ENCODE measurements at regions not wholly inside any gene's neighbourhood (a gene's known extent, or its start where the extent isn't known, plus 50 kb on each side); places are given as distances from the start of the nearest gene placed in this dataset.

DNA sequence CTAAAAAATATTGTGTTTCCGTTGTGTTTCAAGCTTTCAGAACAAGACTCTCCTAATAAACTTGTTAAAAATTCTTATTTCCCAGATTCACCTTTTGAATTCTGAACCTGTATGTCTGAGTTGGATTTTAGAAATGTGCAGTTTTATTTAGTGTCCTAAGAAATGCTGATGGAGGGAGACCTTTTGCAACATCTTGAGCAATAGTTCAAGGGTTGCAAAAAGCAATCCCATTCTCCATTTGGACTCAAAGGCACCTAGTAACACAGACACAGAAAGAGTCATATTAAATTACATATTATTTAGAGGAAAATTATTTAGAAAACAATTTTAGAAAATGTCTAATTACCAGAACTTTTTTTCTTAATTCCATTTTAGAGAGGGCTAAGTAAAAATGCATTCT lies 448.5 kb downstream of the FRK start:
- Mint-ChIP-seq H3K9me3 (no peaks in the 10 kb centered on the region), H3K4me1 (ENCODE audit: low read depth) (peaks cover 55% of the 10 kb centered on the region), H3K27ac (no peak overlapping the region), H3K27me3 (ENCODE audit: insufficient read depth) (no peaks in the 10 kb centered on the region), H3K36me3 (ENCODE audit: low read depth) (peaks cover 4% of the 10 kb centered on the region; the same call in 1 of the 2 replicates), H3K4me3 (no peak overlapping the region)
- TF ChIP-seq, protein P1, sequence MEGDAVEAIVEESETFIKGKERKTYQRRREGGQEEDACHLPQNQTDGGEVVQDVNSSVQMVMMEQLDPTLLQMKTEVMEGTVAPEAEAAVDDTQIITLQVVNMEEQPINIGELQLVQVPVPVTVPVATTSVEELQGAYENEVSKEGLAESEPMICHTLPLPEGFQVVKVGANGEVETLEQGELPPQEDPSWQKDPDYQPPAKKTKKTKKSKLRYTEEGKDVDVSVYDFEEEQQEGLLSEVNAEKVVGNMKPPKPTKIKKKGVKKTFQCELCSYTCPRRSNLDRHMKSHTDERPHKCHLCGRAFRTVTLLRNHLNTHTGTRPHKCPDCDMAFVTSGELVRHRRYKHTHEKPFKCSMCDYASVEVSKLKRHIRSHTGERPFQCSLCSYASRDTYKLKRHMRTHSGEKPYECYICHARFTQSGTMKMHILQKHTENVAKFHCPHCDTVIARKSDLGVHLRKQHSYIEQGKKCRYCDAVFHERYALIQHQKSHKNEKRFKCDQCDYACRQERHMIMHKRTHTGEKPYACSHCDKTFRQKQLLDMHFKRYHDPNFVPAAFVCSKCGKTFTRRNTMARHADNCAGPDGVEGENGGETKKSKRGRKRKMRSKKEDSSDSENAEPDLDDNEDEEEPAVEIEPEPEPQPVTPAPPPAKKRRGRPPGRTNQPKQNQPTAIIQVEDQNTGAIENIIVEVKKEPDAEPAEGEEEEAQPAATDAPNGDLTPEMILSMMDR (IDR thresholded peaks at IDR 0.05) = no peak
- DNase-seq = no peak

DNA sequence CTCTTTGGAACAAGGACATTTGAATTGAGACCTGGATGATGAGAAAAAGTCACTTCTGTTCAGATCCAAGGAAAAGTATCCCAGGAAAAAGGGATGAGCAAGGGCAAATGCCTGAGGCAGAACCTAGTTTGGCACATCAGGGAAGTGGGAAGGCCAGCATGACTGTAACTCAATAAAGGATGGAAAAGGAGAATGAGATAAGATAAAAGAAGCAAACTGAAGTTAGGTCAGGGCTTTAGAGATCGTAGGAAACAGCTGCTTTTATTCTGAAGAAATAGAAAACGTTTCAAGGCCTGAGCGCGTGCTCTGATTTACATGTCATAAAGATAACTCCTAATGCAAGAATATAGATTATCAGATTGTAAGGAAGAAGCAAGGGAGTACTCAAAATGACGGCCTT lies 450.0 kb downstream of the FRK start:
- no peak for DNase-seq
- H3K27ac Mint-ChIP-seq = no peak overlapping the region
- no peaks in the 10 kb centered on the region for H3K27me3 Mint-ChIP-seq (ENCODE audit: insufficient read depth)
- no peak overlapping the region for H3K4me3 Mint-ChIP-seq
- no peaks in the 10 kb centered on the region for H3K9me3 Mint-ChIP-seq
- peaks cover 4% of the 10 kb centered on the region; the same call in 1 of the 2 replicates for H3K36me3 Mint-ChIP-seq (ENCODE audit: low read depth)
- TF ChIP-seq, protein P1 (IDR thresholded peaks at IDR 0.05) = no peak
- peaks cover 45% of the 10 kb centered on the region for H3K4me1 Mint-ChIP-seq (ENCODE audit: low read depth)

DNA sequence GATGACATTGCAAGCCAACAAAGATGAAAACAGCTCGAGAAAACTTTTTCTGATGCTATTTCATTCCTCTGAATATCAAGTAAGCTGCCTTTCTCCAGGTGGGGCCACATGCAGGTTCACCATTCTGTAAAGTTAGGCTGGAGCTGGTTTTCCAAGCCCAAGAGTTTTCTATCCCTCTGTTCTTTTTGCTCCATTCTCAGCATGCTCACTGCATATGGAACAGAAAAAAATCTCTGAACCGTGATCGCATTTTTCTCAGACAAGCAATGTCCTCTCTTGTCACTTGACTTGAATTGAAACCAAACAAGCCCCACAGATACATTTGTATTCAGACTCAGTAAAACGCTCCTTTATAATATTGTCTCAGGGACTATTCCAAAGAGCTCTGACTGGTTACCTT lies 451.6 kb downstream of the FRK start:
- H3K4me3 Mint-ChIP-seq = no peak overlapping the region
- H3K36me3 Mint-ChIP-seq (ENCODE audit: low read depth) = no peaks in the 10 kb centered on the region
- no peaks in the 10 kb centered on the region for H3K27me3 Mint-ChIP-seq (ENCODE audit: insufficient read depth)
- TF ChIP-seq, protein P1 (IDR thresholded peaks at IDR 0.05) = no peak
- no peak for DNase-seq
- H3K27ac Mint-ChIP-seq = no peak overlapping the region
- peaks cover 38% of the 10 kb centered on the region for H3K4me1 Mint-ChIP-seq (ENCODE audit: low read depth)
- no peaks in the 10 kb centered on the region; the same call in 1 of the 2 replicates for H3K9me3 Mint-ChIP-seq

DNA sequence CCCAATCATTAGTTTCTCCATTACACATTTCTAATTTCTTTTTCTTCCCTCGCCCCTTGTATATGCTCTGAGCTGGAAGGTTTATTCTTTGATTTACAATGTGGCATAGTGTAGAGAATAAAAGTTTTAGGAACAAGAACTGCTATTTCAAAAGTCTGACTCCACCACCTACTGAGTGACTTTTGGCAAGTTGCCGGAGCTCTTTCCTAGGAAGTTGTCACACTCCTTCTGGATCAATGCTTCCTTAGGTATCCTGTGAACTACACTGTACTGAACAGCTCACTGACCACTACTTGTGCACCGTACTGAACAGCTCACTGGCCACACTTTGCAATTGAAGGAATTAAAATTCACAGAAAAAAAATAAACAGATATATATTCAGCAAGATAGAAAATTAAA lies 458.2 kb downstream of the FRK start:
- Mint-ChIP-seq H3K9me3 (no peaks in the 10 kb centered on the region; the same call in 1 of the 2 replicates), H3K36me3 (ENCODE audit: low read depth) (no peaks in the 10 kb centered on the region), H3K27ac (no peak overlapping the region), H3K4me3 (no peak overlapping the region), H3K27me3 (ENCODE audit: insufficient read depth) (no peaks in the 10 kb centered on the region; the same call in 1 of the 2 replicates), H3K4me1 (ENCODE audit: low read depth) (no peaks in the 10 kb centered on the region)
- TF ChIP-seq, protein P1 (IDR thresholded peaks at IDR 0.05) = no peak
- no peak for DNase-seq

DNA sequence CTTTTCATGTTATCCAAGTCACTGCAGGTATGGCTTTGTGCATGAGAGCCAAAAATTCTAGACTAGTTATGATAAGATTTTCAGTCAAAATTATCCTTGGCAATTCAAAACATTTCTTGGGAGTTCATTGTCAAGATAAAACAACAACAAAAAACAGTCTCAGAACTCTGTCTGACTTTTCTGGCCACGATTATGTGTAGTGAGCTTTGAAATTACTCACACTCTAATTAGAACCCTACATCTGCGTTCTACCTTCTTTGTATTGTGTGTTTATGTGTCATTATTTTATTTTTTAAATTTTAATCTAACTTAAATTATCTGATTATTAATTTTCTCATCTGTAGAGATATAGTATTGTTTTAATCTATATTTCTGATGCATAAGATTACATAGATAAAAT lies 459.2 kb downstream of the FRK start:
- Mint-ChIP-seq H3K36me3 (ENCODE audit: low read depth) (no peaks in the 10 kb centered on the region), H3K27ac (no peak overlapping the region), H3K4me1 (ENCODE audit: low read depth) (no peaks in the 10 kb centered on the region), H3K27me3 (ENCODE audit: insufficient read depth) (no peaks in the 10 kb centered on the region; the same call in 1 of the 2 replicates), H3K4me3 (no peak overlapping the region), H3K9me3 (no peaks in the 10 kb centered on the region; the same call in 1 of the 2 replicates)
- TF ChIP-seq, protein P1 (IDR thresholded peaks at IDR 0.05) = no peak
- no peak for DNase-seq

DNA sequence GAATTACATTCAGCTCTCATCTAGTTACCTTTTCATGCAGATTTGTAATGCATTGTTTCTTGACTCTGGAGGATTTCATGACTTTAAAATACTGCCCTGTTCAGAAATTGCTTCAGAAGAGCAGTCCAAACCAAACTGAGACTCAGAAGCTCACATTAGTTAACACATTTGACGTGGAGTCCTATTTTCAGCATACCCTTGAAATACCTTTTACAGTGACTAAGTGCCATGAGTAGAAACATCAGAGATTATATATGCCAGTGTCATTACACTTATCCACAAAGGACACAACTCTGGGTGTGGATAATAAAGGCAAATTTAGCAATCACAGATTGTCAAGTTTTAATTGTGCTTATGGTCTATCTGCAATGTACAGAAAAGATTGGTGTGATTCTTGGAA lies 459.6 kb downstream of the FRK start:
- no peak for DNase-seq
- Mint-ChIP-seq H3K4me1 (ENCODE audit: low read depth) (no peaks in the 10 kb centered on the region), H3K9me3 (no peaks in the 10 kb centered on the region; the same call in 1 of the 2 replicates), H3K4me3 (no peak overlapping the region), H3K36me3 (ENCODE audit: low read depth) (no peaks in the 10 kb centered on the region), H3K27me3 (ENCODE audit: insufficient read depth) (no peaks in the 10 kb centered on the region; the same call in 1 of the 2 replicates), H3K27ac (no peak overlapping the region)
- TF ChIP-seq, protein P1 (IDR thresholded peaks at IDR 0.05) = no peak

Measured in HFFc6 (cell line).